ENCODE measurements at regions not wholly inside any gene's neighbourhood (a gene's known extent, or its start where the extent isn't known, plus 50 kb on each side); places are given as distances from the start of the nearest gene placed in this dataset.
"Not testable (repeated sequence)": the region's sequence is repeated elsewhere in the genome, so short reads cannot be mapped to it uniquely, and the experiment has no call there.

DNA sequence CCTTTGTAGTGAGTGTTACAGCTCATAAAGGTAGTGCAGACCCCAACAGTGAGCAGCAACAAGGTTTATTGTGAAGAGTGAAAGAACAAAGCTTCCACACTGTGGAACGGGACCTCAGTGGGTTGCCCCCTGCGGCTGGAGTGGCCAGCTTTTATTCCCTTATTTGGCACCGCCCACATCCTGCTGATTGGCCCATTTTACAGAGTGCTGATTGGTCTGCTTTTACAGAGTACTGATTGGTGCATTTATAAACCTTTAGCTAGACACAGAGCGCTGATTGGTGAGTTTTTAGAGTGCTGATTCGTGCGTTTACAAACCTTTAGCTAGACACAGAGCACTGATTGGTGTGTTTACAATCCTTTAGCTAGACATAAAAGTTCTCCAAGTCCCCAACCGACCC, 763.9 kb upstream of the TMEFF2 start:
- TF ChIP-seq, protein P1, sequence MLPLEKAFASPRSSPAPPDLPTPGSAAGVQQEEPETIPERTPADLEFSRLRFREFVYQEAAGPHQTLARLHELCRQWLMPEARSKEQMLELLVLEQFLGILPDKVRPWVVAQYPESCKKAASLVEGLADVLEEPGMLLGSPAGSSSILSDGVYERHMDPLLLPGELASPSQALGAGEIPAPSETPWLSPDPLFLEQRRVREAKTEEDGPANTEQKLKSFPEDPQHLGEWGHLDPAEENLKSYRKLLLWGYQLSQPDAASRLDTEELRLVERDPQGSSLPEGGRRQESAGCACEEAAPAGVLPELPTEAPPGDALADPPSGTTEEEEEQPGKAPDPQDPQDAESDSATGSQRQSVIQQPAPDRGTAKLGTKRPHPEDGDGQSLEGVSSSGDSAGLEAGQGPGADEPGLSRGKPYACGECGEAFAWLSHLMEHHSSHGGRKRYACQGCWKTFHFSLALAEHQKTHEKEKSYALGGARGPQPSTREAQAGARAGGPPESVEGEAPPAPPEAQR (tag by site-specific recombination; IDR thresholded peaks at IDR 0.05), result not testable (repeated sequence)
- TF ChIP-seq SETDB1 (IDR thresholded peaks at IDR 0.05; ENCODE audit: insufficient read length, low read length); ZNF19 (tag by site-specific recombination; IDR thresholded peaks at IDR 0.05; ENCODE audit: low read depth); ZNF830 (tag by site-specific recombination; IDR thresholded peaks at IDR 0.05; ENCODE audit: low read depth); ZIC2 (tag by site-specific recombination; IDR thresholded peaks at IDR 0.05); CTCF (tag by site-specific recombination; IDR thresholded peaks at IDR 0.05); ZNF785 (tag by site-specific recombination; IDR thresholded peaks at IDR 0.05); KLF16 (tag by site-specific recombination; IDR thresholded peaks at IDR 0.05); ZNF560 (tag by site-specific recombination; IDR thresholded peaks at IDR 0.05; ENCODE audit: borderline replicate concordance); ZNF280D (tag by site-specific recombination; IDR thresholded peaks at IDR 0.05): not testable (repeated sequence)
